GM18861 (cell line): ENCODE measurements at regions not wholly inside any gene's neighbourhood (a gene's known extent, or its start where the extent isn't known, plus 50 kb on each side); places are given as distances from the start of the nearest gene placed in this dataset.
A peak's percentile ranks its signal among the peaks of the same experiment; 100 is the strongest.

Source experiments
- ATAC-seq: cut with Tn5 transposase; IDR thresholded peaks from one replicate; pipeline ENCODE4 v1.9.1; 2021; ENCODE audit not compliant: unreplicated experiment

DNA sequence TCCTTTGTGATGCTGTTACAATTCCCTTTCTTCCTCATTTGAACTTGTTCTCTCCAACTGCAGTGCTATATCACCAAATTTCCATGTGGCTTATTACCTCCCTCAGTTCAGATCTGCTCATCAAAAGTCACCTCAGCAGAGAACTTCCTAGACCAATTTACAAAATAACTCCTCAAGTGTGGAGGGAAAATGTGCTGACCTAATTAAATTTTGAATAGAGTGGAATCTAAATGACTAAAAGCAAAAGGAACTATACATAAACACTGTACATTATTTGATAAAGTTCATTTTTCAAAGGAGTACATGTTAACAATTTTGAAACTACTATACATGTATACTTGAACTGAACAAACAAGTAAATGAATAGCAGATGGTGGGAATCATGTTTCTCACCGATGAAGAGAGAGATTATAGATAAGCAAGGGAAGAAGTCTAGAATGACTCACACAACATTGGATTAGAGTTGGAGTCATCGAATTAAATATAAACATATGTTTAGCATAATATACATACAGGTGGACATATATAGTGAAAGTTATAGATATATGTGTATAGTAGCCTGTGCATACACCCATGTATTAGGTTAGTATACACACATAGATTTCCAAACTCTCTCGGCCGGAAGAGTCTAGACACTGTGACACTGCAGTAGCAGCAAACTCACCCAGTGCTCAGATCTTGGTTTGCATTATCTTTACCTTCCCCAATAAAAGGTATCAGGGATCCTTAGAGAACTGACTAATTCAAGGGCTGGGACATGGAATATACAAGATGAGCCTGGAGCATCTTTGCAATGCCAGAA, 318.7 kb downstream of the PCDH18 start:
- ATAC-seq, result no peak

DNA sequence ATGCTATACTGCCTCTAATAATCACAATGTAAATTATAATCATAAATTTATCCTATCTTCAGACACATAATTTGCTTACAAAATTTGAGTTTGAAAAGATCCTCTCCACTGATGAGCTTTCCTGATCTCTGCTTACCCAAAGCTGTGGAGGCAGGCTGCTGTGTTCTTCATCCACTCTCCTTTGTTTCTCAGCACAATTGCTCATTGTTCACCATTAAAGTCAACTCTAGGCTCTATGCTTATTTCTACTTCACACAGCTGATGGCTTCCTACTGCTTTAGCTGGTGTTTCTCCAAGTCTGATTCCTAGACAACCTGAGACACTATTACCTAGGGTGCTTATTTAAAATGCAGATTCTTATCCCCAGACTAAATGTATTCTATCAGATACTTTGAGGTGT, 319.7 kb downstream of the PCDH18 start:
- ATAC-seq, result no peak

GRCh38 chr4:137209240-137209639, 323.1 kb downstream of the PCDH18 start:
- no peak for ATAC-seq

DNA sequence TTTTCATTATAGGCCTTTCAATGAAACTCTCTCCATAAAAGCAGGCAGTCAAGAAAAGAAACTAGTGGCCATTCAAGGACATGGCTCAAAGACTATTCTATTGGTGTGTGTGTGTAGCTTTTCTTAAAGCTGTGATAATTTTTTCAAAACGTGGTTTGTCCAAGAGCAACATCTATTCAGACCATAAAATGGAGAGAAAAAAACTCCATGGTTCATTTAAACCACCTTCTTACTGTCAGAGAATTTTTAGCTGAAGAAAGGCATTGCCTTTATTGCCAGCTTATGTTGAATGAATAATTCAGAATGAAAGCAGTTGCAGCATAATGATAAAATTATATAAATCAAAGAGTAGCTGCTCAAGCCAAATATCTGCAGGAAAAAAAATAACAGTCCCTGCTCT, 325.5 kb downstream of the PCDH18 start:
- no peak for ATAC-seq

DNA sequence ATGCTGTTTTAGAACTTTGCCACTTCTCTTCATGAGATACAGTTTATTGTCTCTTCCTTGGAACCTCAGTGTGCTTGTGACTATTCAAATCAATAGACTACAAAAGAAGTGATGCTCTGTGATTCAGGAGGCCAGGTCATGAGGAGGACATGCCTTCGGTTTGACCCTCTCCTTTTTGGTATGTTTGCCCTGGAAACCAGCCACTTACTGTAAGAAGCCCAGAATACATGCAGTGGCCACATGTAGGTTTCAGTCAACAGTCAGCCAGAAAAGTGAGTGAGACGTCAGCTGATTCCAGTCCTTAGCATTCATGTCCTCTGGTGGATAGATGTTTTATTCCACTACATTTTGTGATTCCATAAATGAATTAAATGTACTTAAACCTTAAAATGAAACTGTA, 328.7 kb downstream of the PCDH18 start:
- ATAC-seq, result no peak

DNA sequence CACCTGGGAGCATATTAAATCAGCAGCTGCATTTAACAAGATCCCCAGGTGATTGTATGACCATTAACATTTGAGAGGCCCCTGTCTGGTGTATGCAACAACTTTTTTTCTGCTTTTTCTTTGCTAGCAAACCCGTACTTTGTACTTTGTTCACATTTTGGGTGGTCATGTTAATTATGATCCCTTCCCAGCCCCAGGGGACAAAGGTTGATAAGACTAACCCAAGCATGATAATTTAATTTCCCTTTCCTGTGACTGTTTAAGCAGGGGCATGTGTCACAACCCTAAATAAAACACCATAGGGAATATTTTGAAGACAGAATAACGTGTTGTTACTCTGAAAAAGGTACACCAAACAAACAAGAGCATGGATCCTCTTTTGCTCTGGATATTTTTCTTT, 332.0 kb downstream of the PCDH18 start:
- ATAC-seq, result no peak

- no peak for ATAC-seq
Observed at GRCh38 chr4:137198791-137199190, 333.5 kb downstream of the PCDH18 start.

GRCh38 chr4:137194670-137195069, 337.6 kb downstream of the PCDH18 start:
- no peak for ATAC-seq

DNA sequence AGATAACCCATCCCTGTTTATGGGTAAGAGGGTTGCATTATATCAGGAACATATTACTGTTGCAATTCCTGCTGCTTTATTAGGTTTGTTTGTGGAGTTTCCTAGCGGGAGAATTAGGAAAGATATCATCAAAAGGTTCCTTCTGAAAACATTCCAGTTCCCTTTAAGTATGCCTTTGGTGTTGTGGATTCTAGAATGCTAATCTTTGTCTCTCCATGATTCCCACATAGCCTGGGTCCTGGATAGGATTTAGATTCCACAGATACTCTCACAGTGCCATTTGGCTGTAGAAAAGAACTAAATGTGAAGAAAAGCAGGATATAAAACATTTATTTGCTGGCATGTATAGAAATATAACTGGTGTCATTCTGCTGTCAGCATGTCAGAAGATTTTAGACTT, 338.7 kb downstream of the PCDH18 start:
- no peak for ATAC-seq

DNA sequence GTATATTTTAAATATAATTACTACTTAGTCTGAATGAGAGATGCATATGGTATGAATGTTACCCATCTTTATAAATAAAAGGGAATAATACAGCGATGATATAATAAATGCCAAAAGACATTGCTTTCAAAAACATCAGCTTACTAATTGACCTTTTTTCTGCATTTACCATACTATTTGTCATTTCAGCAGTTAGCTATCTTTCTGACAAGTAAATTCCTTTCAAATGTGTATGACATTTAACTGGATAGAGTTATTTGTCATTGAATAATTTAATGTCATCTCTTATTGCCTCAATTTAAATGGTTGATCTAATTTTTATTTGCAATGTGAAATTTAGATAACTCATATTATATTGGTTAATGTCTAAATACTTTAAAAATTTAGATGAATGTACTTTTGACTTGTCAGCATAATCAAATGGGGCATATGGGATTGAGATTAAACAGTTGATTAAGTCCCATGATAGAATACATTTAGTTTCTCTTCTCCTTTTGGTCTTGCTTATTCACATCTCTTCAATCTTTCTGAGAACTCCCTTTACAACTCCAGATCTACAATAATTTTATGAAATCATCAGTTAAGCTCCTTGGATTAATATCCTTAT, 350.9 kb downstream of the PCDH18 start:
- no peak for ATAC-seq

DNA sequence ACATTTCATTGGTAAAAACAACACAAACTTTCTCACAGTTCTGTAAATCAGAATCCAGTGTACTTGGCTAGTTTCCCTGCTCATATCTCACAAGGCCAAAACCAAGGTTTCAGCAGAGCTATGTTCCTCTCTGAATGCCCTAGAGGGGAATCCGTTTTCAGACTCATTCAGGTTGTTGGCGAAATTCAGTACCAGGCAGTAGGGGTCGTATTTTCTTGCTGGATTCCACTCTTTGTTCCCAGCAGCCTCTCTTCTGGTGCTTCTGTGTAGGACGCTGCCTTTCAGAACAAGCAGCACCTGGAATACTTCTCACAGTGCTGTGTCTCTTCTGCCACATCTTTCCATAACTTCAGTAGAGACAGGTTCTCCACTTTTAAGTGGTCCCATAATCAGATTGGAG, 351.9 kb downstream of the PCDH18 start:
- no peak for ATAC-seq

GRCh38 chr4:137156807-137157206, 375.5 kb downstream of the PCDH18 start:
- ATAC-seq, result no peak

DNA sequence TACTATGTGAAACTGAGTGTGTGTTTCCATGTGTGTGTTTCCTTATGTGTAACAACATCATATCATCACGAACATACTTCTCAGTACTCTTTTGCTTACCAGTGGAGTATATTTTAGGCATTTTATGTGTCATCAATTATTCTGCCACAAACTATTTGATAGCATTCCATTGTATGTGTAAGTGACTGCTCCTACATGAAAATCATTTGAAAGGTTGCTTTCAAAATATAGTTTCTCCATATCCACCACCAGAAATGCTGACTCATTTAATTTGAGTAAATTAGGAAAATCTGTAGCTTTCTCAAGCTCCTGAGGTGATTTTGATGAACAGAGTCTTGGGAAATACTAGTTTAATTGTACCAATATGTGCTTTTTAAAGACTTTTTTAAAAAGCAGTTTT, 376.2 kb downstream of the PCDH18 start:
- no peak for ATAC-seq

GRCh38 chr4:137131201-137131600, 401.1 kb downstream of the PCDH18 start:
- ATAC-seq, result no peak

DNA sequence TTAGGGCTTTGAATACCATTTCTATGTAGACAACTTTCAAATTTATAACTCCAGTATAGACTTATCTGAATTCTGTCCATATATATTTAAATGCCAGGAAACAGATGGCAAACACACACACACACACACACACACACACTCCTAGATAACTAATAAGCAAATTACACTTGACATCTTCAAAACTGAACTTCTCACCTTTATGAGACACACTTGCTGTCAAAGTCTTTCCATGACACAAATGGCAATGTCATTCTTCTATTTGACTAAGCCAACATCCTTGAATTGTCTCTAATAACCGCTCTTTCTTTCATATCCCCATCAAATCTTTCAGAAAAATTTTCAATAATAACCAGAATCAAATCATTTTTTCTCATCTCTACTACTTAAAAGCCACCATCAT, 402.4 kb downstream of the PCDH18 start:
- no peak for ATAC-seq

DNA sequence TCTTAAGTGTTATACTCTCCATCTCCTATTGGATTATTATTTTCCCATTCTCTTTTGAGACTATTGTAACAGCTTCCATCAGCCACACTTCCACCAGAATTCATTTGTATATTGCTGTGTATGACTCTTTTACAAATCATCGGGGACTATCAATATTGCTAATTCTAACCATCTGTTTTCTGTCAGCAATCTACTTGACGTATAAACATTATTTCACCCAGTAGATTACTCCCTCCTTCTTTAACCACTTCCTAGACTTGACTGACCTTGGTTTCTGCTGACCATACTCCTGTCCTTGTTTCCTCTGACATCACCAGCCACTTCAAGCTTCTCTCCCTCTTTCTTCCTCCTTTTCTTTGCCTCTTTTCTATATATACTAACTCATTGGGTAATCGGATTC, 402.9 kb downstream of the PCDH18 start:
- no peak for ATAC-seq

DNA sequence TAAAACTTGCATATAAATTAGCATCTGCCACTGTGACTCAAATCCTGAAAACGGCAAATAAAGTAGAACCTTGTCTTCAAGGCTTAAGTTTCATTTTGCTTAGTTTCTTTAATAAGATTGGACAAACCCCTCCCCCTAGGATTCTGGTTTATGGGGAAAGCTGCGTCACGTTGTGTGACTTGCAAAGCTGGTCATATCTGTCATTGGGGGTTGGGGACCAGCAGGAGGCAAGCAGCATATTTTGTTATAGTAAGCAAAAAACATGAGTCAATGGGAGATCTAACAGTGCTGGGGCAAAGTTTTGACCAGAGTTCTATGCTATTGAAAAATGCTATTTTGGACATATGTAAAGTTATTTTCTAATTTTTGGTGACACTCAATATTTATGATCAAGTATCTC, 407.3 kb downstream of the PCDH18 start:
- no peak for ATAC-seq

DNA sequence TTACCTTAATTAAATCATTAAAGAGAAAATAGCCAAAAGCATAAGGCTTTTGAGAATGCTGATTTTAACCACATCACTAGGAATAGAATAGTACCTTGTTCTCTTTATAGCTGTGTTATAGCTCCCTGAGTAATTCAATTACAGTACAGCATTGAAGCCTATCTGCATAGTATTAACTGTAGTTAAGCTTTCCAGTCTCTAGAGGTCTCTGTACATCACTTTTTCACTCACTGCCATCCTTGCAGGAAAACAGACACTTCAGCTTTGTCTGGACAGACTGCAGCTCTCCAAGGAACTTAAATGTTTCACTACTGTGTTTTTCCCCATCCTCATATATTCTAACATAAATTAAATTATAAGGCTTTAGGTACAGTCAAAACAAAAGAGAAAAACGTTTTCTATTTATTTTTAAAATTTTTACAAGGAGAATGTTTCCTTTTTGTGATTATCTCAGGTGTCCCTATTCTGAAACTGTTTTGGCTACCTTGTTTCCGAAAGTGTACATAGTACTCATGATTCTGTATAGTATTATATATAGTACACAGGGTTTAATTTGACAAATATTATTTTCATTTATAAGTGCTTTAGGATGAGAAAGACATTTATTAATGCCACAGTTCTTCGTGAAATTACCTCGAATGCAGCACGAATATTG, 407.9 kb downstream of the PCDH18 start:
- ATAC-seq, result peak; percentile 96

DNA sequence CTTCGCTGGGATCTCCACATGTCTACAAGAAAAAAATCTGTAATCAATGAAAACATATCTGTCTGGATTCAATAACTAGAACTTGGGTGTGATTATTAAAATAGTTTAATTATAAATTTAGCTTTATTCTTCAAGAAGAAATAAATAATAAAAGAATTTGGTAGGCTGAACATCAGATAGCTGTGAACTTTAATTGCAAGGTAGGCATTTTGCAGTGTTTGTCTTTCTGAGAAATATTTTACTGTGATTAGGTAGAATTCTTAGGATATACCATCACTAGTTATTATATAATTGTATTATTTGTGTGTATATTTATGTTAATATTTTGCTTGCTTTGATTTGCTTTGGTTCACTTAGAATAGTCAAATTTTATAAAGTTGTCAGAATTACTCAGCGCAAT, 409.4 kb downstream of the PCDH18 start:
- no peak for ATAC-seq

- no peak for ATAC-seq
Observed at GRCh38 chr4:137116144-137116543, 416.1 kb downstream of the PCDH18 start.

DNA sequence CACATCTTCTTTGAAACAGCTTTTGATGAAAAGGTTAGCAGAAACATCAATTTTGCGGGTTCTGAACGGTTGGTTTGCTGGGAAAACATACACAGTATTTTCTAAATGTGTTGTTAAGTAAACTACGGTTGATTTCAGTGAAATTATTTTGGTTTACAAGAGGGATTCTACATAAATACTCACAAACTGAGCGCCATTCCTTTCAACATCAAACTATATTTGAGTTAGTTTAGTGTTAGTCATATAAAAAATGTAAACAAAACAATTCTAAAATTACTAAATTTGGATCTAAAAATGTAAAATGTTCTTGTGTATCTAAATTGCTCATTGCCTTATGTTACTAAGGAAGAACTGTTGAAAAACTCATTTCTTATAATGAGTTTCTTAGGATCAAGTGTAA, 425.6 kb downstream of the PCDH18 start:
- no peak for ATAC-seq

DNA sequence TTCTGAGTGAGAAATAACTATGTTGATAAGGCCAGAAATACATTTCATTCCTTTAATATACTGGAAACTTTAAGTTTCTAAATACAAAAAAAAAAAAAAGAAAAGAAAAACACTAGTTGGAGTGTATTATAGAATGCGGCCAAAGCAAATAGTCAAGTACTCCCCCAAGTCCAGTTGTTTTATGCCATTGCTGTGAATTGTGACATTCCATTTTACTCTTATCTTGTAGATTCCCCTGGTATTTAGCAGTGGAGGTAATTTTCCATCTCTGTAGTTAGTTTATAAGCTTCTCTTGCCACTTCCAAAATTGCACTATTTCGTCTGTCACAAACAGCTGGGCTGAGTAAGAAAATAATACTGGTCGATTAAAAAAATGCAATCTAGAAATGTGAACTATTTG, 426.0 kb downstream of the PCDH18 start:
- no peak for ATAC-seq
